ENCODE measurements at regions not wholly inside any gene's neighbourhood (a gene's known extent, or its start where the extent isn't known, plus 50 kb on each side); places are given as distances from the start of the nearest gene placed in this dataset.

DNA sequence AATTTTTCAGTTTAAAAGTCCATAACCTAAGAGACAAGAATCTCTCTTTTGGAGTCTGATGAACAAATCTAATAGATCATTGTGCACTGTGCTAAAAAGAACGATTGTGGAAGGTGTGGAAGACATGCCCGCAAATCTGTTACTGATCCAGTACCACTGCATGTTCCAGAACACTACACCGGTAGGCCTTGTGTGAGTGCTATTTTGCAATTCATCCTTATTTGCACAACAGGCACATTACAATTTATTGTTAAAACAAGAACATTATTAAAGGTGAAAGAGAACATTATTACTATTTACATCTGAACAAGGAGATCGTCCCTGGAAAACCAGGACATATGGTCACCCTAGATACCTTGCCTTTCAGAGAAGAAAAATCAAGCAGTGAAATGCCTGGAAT lies 205.7 kb upstream of the NECTIN3 start:
- TF ChIP-seq TCF12 (IDR thresholded peaks at IDR 0.05; ENCODE audit: low read depth) (no peak), CEBPB (IDR thresholded peaks at IDR 0.05) (no peak), TAF1 (IDR thresholded peaks at IDR 0.05; ENCODE audit: low read depth) (no peak), TEAD4 (IDR thresholded peaks at IDR 0.05) (no peak), CREB1 (IDR thresholded peaks at IDR 0.05; ENCODE audit: low read depth) (no peak), FOXM1 (IDR thresholded peaks at IDR 0.05; ENCODE audit: borderline replicate concordance, low read depth) (no peak), EP300 (IDR thresholded peaks at IDR 0.05; ENCODE audit: borderline replicate concordance) (no peak), RAD21 (IDR thresholded peaks at IDR 0.05; ENCODE audit: low read depth) (no peak), ZBTB7A (IDR thresholded peaks at IDR 0.05; ENCODE audit: low read depth) (no peak)
- TF ChIP-seq, protein P1, sequence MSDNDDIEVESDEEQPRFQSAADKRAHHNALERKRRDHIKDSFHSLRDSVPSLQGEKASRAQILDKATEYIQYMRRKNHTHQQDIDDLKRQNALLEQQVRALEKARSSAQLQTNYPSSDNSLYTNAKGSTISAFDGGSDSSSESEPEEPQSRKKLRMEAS (IDR thresholded peaks at IDR 0.05), result no peak
- TF ChIP-seq, protein P2, sequence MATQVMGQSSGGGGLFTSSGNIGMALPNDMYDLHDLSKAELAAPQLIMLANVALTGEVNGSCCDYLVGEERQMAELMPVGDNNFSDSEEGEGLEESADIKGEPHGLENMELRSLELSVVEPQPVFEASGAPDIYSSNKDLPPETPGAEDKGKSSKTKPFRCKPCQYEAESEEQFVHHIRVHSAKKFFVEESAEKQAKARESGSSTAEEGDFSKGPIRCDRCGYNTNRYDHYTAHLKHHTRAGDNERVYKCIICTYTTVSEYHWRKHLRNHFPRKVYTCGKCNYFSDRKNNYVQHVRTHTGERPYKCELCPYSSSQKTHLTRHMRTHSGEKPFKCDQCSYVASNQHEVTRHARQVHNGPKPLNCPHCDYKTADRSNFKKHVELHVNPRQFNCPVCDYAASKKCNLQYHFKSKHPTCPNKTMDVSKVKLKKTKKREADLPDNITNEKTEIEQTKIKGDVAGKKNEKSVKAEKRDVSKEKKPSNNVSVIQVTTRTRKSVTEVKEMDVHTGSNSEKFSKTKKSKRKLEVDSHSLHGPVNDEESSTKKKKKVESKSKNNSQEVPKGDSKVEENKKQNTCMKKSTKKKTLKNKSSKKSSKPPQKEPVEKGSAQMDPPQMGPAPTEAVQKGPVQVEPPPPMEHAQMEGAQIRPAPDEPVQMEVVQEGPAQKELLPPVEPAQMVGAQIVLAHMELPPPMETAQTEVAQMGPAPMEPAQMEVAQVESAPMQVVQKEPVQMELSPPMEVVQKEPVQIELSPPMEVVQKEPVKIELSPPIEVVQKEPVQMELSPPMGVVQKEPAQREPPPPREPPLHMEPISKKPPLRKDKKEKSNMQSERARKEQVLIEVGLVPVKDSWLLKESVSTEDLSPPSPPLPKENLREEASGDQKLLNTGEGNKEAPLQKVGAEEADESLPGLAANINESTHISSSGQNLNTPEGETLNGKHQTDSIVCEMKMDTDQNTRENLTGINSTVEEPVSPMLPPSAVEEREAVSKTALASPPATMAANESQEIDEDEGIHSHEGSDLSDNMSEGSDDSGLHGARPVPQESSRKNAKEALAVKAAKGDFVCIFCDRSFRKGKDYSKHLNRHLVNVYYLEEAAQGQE (IDR thresholded peaks at IDR 0.05; ENCODE audit: low read depth), result no peak

DNA sequence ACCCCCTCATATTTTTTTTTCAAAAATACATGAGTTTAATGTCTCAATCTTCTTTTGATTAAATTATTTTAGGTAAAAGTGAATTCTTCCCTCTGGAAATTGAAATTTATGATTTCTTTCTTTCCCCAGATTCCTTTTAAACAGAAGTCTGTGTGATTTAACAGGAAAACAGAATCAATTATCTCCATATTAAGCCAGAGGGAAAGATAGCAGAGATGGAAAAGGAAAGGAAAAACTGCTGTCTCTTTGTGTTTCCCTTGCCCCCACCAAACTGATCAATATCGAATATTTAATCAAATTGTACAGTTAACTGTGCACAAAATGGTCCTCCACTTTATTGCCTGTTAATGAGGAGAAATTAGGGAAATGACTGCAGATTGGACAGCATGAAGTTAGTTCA lies 203.5 kb upstream of the NECTIN3 start:
- TF ChIP-seq ZBTB7A (IDR thresholded peaks at IDR 0.05; ENCODE audit: low read depth), result no peak
- TF ChIP-seq EP300 (IDR thresholded peaks at IDR 0.05; ENCODE audit: borderline replicate concordance), result no peak
- TF ChIP-seq FOXM1 (IDR thresholded peaks at IDR 0.05; ENCODE audit: borderline replicate concordance, low read depth), result no peak
- TF ChIP-seq TAF1 (IDR thresholded peaks at IDR 0.05; ENCODE audit: low read depth), result no peak
- no peak for TF ChIP-seq EGR1 (IDR thresholded peaks at IDR 0.05)
- TF ChIP-seq CREB1 (IDR thresholded peaks at IDR 0.05; ENCODE audit: low read depth), result no peak
- TF ChIP-seq TCF12 (IDR thresholded peaks at IDR 0.05; ENCODE audit: low read depth), result no peak
- no peak for TF ChIP-seq CEBPB (IDR thresholded peaks at IDR 0.05)
- no peak for TF ChIP-seq RAD21 (IDR thresholded peaks at IDR 0.05; ENCODE audit: low read depth)
- no peak for TF ChIP-seq YY1 (IDR thresholded peaks at IDR 0.05; ENCODE audit: low read depth)
- TF ChIP-seq, protein P1 (IDR thresholded peaks at IDR 0.05), result no peak
- TF ChIP-seq TEAD4 (IDR thresholded peaks at IDR 0.05), result no peak
- TF ChIP-seq, protein P3, sequence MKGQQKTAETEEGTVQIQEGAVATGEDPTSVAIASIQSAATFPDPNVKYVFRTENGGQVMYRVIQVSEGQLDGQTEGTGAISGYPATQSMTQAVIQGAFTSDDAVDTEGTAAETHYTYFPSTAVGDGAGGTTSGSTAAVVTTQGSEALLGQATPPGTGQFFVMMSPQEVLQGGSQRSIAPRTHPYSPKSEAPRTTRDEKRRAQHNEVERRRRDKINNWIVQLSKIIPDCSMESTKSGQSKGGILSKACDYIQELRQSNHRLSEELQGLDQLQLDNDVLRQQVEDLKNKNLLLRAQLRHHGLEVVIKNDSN (IDR thresholded peaks at IDR 0.05), result no peak
- TF ChIP-seq NFIC (IDR thresholded peaks at IDR 0.05), result no peak
- TF ChIP-seq, protein P2 (IDR thresholded peaks at IDR 0.05; ENCODE audit: low read depth), result no peak

DNA sequence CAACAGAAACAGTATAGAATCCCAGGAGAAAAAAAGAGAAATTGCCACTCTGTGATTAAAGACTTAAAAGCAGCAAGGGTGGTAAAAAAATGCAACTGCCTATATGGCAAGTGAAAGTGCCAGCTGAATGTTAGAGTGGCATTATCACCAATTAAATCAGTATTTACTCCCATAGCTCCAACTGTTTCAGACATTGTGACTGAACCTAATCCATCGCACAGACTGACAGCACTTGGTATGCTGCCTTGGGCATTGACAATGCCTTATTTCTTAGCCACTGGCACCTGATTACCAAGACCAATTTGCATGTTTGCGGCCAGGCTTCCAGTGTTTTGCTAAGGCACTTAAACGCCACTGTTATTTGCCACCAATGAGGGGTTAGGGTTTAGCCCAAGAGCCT lies 201.9 kb upstream of the NECTIN3 start:
- TF ChIP-seq YY1 (IDR thresholded peaks at IDR 0.05; ENCODE audit: low read depth) (no peak), RAD21 (IDR thresholded peaks at IDR 0.05; ENCODE audit: low read depth) (no peak), CEBPB (IDR thresholded peaks at IDR 0.05) (no peak)

DNA sequence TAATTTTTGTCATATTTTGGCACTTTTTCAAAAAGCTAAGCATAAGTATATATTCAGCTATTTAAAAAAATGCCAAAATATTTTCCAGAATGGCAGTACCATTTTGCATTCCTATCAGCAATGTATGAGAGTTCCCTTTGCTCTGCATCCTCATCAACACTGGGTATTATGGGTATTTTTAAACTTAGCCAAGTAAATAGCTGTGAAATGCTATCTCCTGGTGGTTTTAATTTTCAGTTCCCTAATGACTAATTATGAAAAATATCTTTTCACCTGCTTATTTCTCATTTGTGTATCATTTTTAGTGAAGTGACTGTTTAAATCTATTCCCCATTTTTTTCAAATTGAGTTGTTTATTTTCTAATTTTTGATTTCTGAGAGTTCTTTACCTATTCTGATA lies 199.7 kb upstream of the NECTIN3 start:
- no peak for TF ChIP-seq EP300 (IDR thresholded peaks at IDR 0.05; ENCODE audit: borderline replicate concordance)
- TF ChIP-seq, protein P3 (IDR thresholded peaks at IDR 0.05), result no peak
- TF ChIP-seq FOXM1 (IDR thresholded peaks at IDR 0.05; ENCODE audit: borderline replicate concordance, low read depth), result no peak

DNA sequence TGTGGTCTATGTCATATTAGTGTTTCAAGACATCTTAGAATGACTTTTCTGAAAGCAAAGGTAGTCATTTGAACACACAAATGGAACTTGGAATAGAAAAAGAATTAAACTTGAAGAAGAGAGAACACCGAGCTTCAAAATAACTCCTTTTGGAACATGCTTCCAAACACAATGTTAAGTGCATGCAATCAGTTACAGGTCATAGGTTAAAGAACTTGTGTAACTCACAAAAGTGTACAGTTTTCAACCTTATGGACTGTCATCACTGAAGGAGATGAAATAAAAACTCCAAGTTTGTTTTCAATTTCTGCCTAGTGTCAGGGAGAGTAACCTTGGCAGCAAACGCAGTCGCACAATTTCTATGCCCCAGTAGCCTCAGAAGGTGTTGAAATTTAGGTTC lies 192.9 kb upstream of the NECTIN3 start:
- TF ChIP-seq, protein P2 (IDR thresholded peaks at IDR 0.05; ENCODE audit: low read depth), result no peak
- TF ChIP-seq EGR1 (IDR thresholded peaks at IDR 0.05) (no peak), TEAD4 (IDR thresholded peaks at IDR 0.05) (no peak), EP300 (IDR thresholded peaks at IDR 0.05; ENCODE audit: borderline replicate concordance) (no peak), CEBPB (IDR thresholded peaks at IDR 0.05) (no peak), NFIC (IDR thresholded peaks at IDR 0.05) (no peak), TAF1 (IDR thresholded peaks at IDR 0.05; ENCODE audit: low read depth) (no peak), RAD21 (IDR thresholded peaks at IDR 0.05; ENCODE audit: low read depth) (no peak), YY1 (IDR thresholded peaks at IDR 0.05; ENCODE audit: low read depth) (no peak), CREB1 (IDR thresholded peaks at IDR 0.05; ENCODE audit: low read depth) (no peak), TCF12 (IDR thresholded peaks at IDR 0.05; ENCODE audit: low read depth) (no peak), FOXM1 (IDR thresholded peaks at IDR 0.05; ENCODE audit: borderline replicate concordance, low read depth) (no peak), ZBTB7A (IDR thresholded peaks at IDR 0.05; ENCODE audit: low read depth) (no peak)
- TF ChIP-seq, protein P3 (IDR thresholded peaks at IDR 0.05), result no peak
- TF ChIP-seq, protein P1 (IDR thresholded peaks at IDR 0.05), result no peak

Measured in Ishikawa (cell line).